ENCODE measurements at regions not wholly inside any gene's neighbourhood (a gene's known extent, or its start where the extent isn't known, plus 50 kb on each side); places are given as distances from the start of the nearest gene placed in this dataset.
A peak's percentile ranks its signal among the peaks of the same experiment; 100 is the strongest.

DNA sequence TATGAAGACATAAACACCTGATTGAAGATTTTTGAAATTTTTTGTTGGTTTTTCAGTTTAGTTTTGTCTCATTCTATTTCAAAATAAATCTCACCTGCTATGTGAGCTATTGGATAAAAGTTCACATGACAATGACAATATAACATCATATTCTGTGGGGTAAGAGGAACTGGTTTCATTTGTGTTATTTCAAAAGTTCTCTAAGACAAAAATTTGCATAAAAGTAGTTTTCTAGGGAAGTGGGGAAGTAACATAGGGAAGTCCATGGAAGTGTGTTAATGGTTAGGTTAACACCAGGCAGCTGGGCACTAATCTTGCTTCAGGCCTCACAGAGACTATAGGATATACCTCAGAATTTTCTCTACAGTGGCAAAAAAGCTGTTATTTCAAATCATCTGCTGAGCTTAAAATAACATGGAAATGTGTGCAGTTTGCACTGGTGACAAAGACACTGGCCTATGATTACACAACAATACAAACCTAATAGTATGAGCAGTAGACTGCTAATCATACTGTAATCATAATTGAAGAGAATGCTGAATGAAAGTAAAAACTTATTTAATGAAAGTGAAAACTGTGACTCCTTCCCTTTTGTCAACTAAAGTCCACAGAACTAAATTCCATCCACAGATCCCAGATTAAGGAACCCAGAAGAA lies 710.6 kb upstream of the TMEM132C start:
- no peak overlapping the region for H3K4me3 Mint-ChIP-seq (ENCODE audit: unreplicated experiment)
- H3K36me3 Mint-ChIP-seq (ENCODE audit: insufficient read depth, unreplicated experiment) = no peaks in the 10 kb centered on the region
- CTCF ChIA-PET = no interaction called here
- intact Hi-C loops (cut with micrococcal nuclease) = no loop called here
- peaks cover 7% of the 10 kb centered on the region for H3K9me3 Mint-ChIP-seq (ENCODE audit: unreplicated experiment)
- no peak overlapping the region for H3K27ac Mint-ChIP-seq (ENCODE audit: low read depth, unreplicated experiment)
- BruUV-seq (replicated peaks) = no TSS peak
- H3K27me3 Mint-ChIP-seq (ENCODE audit: insufficient read depth, unreplicated experiment) = no peaks in the 10 kb centered on the region
- DNase-seq (ENCODE audit: unreplicated experiment) = no peak
- POLR2A ChIA-PET = no interaction called here
- TF ChIP-seq, protein P1, sequence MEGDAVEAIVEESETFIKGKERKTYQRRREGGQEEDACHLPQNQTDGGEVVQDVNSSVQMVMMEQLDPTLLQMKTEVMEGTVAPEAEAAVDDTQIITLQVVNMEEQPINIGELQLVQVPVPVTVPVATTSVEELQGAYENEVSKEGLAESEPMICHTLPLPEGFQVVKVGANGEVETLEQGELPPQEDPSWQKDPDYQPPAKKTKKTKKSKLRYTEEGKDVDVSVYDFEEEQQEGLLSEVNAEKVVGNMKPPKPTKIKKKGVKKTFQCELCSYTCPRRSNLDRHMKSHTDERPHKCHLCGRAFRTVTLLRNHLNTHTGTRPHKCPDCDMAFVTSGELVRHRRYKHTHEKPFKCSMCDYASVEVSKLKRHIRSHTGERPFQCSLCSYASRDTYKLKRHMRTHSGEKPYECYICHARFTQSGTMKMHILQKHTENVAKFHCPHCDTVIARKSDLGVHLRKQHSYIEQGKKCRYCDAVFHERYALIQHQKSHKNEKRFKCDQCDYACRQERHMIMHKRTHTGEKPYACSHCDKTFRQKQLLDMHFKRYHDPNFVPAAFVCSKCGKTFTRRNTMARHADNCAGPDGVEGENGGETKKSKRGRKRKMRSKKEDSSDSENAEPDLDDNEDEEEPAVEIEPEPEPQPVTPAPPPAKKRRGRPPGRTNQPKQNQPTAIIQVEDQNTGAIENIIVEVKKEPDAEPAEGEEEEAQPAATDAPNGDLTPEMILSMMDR (IDR thresholded peaks at IDR 0.05; ENCODE audit: unreplicated experiment) = no peak
- peaks cover 4% of the 10 kb centered on the region for H3K4me1 Mint-ChIP-seq (ENCODE audit: insufficient read depth, unreplicated experiment)

DNA sequence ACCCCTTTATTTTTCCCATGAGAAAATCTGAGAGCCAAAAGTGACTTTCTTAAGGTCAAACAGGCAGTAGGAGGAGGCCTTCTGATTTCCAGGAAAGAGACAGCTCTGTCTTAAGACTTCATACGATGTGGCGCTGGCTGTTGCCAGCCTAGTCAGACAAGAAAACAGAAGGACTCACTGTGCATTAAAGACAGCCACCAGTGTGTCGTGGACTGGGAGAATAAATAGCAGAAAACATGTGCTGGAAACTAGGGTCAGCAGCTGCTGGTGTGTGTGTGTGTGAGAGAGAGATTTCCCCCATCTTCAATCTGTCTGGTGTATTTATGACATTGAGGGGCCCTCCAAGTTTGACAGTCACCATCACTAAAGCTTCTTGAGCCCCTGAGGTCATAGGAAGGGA lies 708.6 kb upstream of the TMEM132C start:
- TF ChIP-seq, protein P1 (IDR thresholded peaks at IDR 0.05; ENCODE audit: unreplicated experiment) = no peak
- Mint-ChIP-seq H3K27me3 (ENCODE audit: insufficient read depth, unreplicated experiment) (no peaks in the 10 kb centered on the region), H3K4me1 (ENCODE audit: insufficient read depth, unreplicated experiment) (peaks cover 4% of the 10 kb centered on the region), H3K27ac (ENCODE audit: low read depth, unreplicated experiment) (no peak overlapping the region), H3K4me3 (ENCODE audit: unreplicated experiment) (no peak overlapping the region), H3K9me3 (ENCODE audit: unreplicated experiment) (peaks cover 9% of the 10 kb centered on the region), H3K36me3 (ENCODE audit: insufficient read depth, unreplicated experiment) (no peaks in the 10 kb centered on the region)
- no peak for DNase-seq (ENCODE audit: unreplicated experiment)
- BruUV-seq (replicated peaks) = no TSS peak
- POLR2A ChIA-PET = no interaction called here
- CTCF ChIA-PET = no interaction called here
- intact Hi-C loops (cut with micrococcal nuclease) = no loop called here

DNA sequence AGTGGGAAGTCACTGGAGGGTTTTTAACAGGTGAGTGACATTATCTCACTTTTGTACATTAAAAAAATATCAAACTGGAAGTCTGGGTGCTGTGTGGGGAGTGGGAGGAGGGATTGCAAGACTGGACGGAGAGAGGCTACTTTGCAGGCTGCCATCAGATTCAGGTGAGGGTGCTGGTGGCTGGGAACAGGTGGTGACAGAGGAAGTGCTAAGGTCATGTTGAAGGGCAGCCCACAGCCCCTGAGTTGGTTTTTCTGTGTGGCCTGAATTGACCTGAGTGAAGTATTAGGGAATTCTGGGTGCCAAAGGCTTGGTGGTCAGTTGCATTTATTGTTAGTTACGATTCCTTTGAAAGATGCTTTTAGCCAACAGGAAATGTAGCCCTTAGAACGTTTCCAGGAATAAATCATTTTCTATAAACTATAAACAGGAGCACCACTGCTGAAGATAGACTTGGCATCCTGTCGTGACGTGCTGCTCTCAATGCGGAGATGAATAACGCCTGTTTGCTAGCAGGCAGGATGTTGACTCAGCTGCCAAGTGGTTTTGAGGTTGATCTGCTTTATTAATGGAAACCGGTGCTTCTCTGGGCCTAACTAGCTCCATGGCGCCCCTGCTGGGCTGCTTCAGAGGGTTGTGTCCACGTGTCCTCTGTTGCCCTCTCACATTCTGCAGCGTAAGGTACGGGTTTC lies 707.5 kb upstream of the TMEM132C start:
- TF ChIP-seq, protein P1 (IDR thresholded peaks at IDR 0.05; ENCODE audit: unreplicated experiment) = peak; percentile 34
- H3K27me3 Mint-ChIP-seq (ENCODE audit: insufficient read depth, unreplicated experiment) = no peaks in the 10 kb centered on the region
- no peak overlapping the region for H3K4me3 Mint-ChIP-seq (ENCODE audit: unreplicated experiment)
- H3K36me3 Mint-ChIP-seq (ENCODE audit: insufficient read depth, unreplicated experiment) = no peaks in the 10 kb centered on the region
- ChIA-PET CTCF (no interaction called here), POLR2A (no interaction called here)
- intact Hi-C loops (cut with micrococcal nuclease) = no loop called here
- peak; percentile 83 for DNase-seq (ENCODE audit: unreplicated experiment)
- H3K27ac Mint-ChIP-seq (ENCODE audit: low read depth, unreplicated experiment) = peak overlapping the region; percentile 51
- H3K4me1 Mint-ChIP-seq (ENCODE audit: insufficient read depth, unreplicated experiment) = peaks cover 4% of the 10 kb centered on the region
- no TSS peak for BruUV-seq (replicated peaks)
- H3K9me3 Mint-ChIP-seq (ENCODE audit: unreplicated experiment) = peaks cover 15% of the 10 kb centered on the region

DNA sequence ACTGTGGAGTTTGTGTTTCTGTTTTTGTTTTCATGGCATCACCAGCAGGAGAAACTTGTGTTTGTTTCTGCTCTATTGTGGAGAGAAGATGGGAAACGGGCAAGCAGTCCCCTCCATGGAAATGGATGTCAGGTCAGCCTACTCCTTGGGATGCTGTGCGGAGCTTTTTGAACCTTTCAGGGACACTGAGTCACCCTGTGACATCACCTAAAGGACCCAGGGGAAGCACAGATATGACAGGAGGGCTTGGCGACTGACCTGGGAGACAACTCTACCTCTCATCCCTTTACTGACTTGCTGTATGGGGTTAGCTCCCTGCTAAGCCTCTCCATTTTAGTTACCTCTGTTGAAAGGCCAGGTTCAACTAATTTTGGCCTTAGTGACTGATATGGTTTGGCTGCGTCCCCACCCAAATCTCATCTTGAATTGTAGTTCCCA lies 706.9 kb upstream of the TMEM132C start:
- H3K27ac Mint-ChIP-seq (ENCODE audit: low read depth, unreplicated experiment) = no peak overlapping the region

More for the DNA sequence above, 706.9 kb upstream of the TMEM132C start:
- peaks cover 4% of the 10 kb centered on the region for H3K4me1 Mint-ChIP-seq (ENCODE audit: insufficient read depth, unreplicated experiment)
- CTCF ChIA-PET = no interaction called here
- intact Hi-C loops (cut with micrococcal nuclease) = no loop called here
- DNase-seq (ENCODE audit: unreplicated experiment) = no peak
- no TSS peak for BruUV-seq (replicated peaks)
- TF ChIP-seq, protein P1 (IDR thresholded peaks at IDR 0.05; ENCODE audit: unreplicated experiment) = no peak
- H3K4me3 Mint-ChIP-seq (ENCODE audit: unreplicated experiment) = no peak overlapping the region
- POLR2A ChIA-PET = no interaction called here
- peaks cover 20% of the 10 kb centered on the region for H3K9me3 Mint-ChIP-seq (ENCODE audit: unreplicated experiment)
- H3K36me3 Mint-ChIP-seq (ENCODE audit: insufficient read depth, unreplicated experiment) = no peaks in the 10 kb centered on the region
- no peaks in the 10 kb centered on the region for H3K27me3 Mint-ChIP-seq (ENCODE audit: insufficient read depth, unreplicated experiment)
